GM19438 (cell line): ENCODE measurements at regions not wholly inside any gene's neighbourhood (a gene's known extent, or its start where the extent isn't known, plus 50 kb on each side); places are given as distances from the start of the nearest gene placed in this dataset.
A peak's percentile ranks its signal among the peaks of the same experiment; 100 is the strongest.

ENCODE experiments used
- ATAC-seq: cut with Tn5 transposase; IDR thresholded peaks from one replicate; pipeline ENCODE4 v1.9.1; 2021; ENCODE audit warnings: low read depth; ENCODE audit not compliant: unreplicated experiment

DNA sequence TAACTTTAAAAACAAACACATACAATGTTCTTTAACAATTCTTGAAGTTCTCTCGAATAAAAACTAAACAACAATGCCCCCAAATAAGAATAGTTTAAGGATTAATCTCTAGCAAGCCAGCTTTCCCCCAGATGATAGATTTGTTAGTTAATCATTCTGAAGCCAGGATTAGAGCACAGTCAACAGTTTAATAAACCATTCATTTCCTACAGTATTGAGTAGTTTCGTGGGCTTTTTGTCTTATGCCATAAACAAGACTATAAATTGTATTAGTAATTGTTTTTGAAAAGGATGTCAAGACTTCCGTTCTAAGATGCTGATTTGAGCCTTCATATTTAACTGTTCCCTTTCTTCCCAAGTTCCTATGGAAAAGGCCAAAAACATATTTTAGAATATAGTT lies 136.6 kb downstream of the PIK3R1 start:
- ATAC-seq, result no peak

DNA sequence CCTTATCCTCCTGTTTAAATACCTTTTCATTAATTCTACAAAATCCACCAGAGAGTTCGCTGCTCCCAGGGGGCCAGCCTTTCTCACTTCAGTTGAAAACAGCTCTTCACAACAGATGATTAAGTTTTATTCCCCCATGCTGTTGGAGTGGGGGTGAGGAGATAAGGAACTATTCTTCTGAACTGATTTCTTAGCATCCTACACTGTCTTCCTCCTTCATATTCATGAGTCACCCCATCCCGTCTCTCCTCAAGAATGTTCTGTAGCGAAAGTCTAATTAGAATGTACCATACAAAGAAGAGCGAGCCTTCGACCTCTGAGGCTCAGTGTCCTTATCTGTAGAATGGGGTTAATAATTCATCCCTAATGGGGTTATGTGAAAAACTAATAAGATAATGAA lies 138.0 kb downstream of the PIK3R1 start:
- ATAC-seq, result no peak

DNA sequence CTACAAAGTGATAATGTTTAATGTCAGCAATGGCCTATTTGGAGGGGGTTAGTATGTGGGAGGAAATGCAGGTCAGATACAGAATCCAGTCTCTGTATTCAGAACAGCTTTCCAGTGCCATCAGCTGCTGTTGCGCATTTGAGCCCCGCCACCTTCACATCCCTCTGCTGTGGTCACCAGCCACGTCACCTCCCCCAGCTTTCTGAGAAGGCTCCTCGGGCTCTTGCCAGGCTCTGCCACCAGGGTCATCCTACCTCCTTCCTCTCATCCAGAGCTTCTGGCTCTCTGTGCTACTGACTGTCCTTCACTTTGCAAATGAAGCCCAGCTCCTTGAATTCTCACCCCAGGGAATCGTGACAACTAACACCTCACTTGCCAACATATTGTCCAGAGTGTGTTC lies 138.8 kb downstream of the PIK3R1 start:
- no peak for ATAC-seq

DNA sequence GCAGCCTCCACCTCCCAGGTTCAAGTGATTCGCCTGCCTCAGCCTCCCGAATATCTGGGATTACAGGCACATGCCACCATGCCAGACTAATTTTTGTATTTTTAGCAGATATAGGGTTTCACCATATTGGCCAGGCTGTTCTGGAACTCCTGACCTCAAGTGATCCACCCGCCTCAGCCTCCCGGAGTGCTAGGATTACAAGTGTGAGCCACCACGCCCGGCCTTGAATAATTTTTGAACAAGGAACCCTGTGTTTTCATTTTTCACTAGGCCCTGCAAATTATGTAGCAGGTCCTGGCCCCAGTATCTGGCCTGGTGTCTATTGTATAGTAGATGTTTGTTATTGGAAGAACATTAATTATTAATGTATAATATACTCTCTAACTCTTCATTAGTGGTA lies 140.7 kb downstream of the PIK3R1 start:
- no peak for ATAC-seq

GRCh38 chr5:68356623-68357022 lies 141.1 kb downstream of the PIK3R1 start:
- ATAC-seq, result no peak

GRCh38 chr5:68359699-68360098 lies 144.1 kb downstream of the PIK3R1 start:
- no peak for ATAC-seq

GRCh38 chr5:68362331-68362730 lies 146.8 kb downstream of the PIK3R1 start:
- ATAC-seq, result no peak

GRCh38 chr5:68365889-68366288 lies 150.3 kb downstream of the PIK3R1 start:
- ATAC-seq, result no peak

DNA sequence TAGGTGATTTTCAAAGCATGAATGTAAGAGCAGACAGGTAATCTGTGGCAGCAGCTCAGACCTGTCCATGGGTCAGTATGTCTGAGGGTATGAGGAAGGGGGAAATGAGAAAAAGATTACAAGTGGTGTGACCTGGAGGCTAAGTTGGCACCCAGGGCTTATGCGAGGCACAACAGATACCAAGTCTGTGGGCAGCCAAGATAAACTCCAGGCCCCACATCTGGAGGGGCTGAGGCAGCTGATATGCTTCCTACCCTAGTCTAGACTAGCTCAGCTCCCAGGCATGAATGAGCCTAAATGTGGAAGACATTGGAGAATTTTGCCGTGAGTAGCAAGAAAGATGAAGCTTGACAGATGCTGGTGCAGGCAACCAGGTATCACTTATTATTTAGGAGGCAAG lies 151.7 kb downstream of the PIK3R1 start:
- ATAC-seq, result no peak

GRCh38 chr5:68367717-68368116 lies 152.2 kb downstream of the PIK3R1 start:
- no peak for ATAC-seq

- ATAC-seq, result no peak
Observed at GRCh38 chr5:68368311-68369022, 152.9 kb downstream of the PIK3R1 start.

DNA sequence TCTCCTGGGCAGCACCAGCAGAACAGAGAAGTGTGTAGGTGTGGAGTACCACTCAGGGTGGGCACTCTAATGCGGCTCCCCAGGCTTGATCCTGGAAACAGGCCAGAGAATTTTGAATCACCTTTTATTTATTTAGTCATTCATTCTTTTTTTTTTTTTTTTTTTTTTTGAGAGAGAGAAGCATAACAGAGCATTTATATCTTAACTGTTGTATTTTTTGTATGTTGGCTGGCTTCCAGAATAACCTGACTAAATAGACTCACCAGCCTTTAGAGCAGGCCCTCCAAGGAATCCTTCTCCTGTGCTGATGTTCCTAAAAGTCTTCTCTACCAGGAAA lies 153.4 kb downstream of the PIK3R1 start:
- ATAC-seq, result no peak

GRCh38 chr5:68369457-68370125 lies 154.0 kb downstream of the PIK3R1 start:
- ATAC-seq, result peak; percentile 74

- ATAC-seq, result no peak
Observed at GRCh38 chr5:68370196-68370595, 154.6 kb downstream of the PIK3R1 start.

DNA sequence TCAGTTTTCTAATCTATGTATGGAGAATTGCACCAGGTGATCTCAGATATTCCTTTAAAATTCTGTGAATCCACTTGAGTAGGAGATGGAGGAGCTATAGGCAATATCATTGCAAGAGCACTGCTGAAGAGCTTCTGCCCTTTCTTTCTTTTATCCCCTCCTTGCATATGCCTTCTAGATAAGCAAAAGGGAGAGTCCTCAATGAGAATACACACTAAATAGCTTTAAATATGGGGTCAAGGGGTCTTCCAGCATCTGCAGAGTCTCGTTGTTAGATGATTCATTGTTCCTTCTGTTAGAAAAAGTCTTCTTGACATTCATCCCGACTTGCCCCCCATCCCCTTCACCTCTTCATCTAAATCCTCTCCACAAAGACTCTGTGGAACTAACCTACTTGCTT lies 156.1 kb downstream of the PIK3R1 start:
- ATAC-seq, result no peak

GRCh38 chr5:68372161-68372560 lies 156.6 kb downstream of the PIK3R1 start:
- no peak for ATAC-seq

- ATAC-seq, result no peak
Observed at GRCh38 chr5:68373050-68373449, 157.5 kb downstream of the PIK3R1 start.

DNA sequence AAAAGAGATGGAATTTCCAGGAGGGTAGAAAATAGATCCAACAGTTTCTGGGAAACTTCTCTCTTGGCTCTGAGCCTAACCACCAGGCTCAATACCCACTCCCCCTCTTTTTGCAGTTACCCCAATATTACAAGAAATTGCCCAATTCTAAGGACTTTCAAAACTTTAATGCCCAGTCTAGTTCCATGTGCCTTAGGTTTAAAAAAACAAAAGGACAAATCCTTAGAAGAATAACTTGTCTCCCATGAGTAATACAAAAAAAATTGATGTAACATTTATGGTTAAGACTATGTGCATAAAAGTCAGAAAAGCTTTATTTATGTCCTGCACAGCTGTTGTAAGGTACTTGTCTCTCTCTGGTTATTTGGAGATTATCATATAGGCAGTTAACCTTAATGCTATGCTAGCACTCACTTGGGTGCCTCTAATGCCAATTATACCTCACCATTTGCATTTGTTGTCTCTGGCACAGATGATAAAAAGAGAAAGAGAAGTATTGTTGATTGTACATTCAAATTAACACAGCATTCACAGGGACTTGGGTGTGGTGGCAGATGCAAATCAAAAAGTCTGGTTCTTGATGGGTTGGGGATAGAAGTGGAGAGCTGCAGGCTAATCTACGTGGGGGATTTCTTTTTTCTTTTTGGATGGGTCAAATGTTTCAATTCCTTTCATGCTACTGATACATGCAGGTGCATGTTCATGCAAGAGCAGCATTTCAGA lies 159.4 kb downstream of the PIK3R1 start:
- ATAC-seq, result no peak

- no peak for ATAC-seq
Observed at GRCh38 chr5:68375540-68375939, 160.0 kb downstream of the PIK3R1 start.

DNA sequence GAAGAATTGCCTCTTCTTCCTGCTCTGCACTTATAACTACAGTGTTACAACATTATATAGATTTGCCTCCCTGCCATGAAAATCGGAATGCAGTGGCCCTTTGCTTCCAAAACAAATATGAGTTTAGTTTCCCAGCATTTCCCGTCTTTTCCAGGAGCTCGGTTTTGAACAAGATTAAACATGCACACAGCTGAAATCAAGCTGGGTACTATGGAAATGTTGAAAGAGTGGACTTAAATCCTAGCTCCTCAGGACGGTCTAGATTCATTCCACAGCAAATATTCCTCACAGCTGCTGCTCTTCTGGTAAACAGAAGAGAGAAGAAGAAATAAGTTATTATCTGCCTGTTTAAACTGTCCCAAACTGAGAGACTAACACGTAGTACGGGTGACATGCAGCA lies 161.4 kb downstream of the PIK3R1 start:
- ATAC-seq, result no peak

GRCh38 chr5:68377733-68378132 lies 162.2 kb downstream of the PIK3R1 start:
- no peak for ATAC-seq
